Naive thymus-derived CD8-positive, alpha-beta T cell (primary cell): ENCODE measurements at regions not wholly inside any gene's neighbourhood (a gene's known extent, or its start where the extent isn't known, plus 50 kb on each side); places are given as distances from the start of the nearest gene placed in this dataset.

Source experiments
- ATAC-seq, 2 donors: fragments of 150-1000 bp; cut with Tn5 transposase in 1 of 2; sonication (Bioruptor Pico), chemical (Tn5 transposase) in 1 of 2; 1 replicate in 1 of 2; 2 replicates in 1 of 2; pipeline ENCODE4 v1.10.0; 2021; ENCODE audit warnings: mild to moderate bottlenecking in 2 of 2, moderate library complexity in 2 of 2
- POLR2A ChIA-PET: fragments of 350-600 bp; sonication (Branson Sonifier 250); formaldehyde crosslinking; loops from one replicate; lab custom pipeline; 2021; ENCODE audit warnings: antibody characterized with exemption; lab: Charles Lee
- DNase-seq, 10 donors: peaks; one replicate each; pipeline versions ENCODE4 v3.0.0 to v3.0.0-alpha.2; 2020 to 2022
- H3K27ac Mint-ChIP-seq, 10 donors: one replicate each; pipeline ENCODE4 v1.8.0; 2020 to 2022; ENCODE audit warnings: mild to moderate bottlenecking in 10 of 10, mixed read lengths in 10 of 10, moderate library complexity in 4 of 10, inconsistent platforms in 1 of 10
- H3K27me3 Mint-ChIP-seq, 5 donors: one replicate each; pipeline ENCODE4 v1.8.0; 2021 to 2022; ENCODE audit warnings: mixed read lengths in 5 of 5
- H3K36me3 Mint-ChIP-seq, 3 donors: one replicate each; pipeline ENCODE4 v1.8.0; 2020 to 2022; ENCODE audit warnings: mixed read lengths in 3 of 3, mild to moderate bottlenecking in 2 of 3, inconsistent platforms in 1 of 3
- H3K4me1 Mint-ChIP-seq, 4 donors: one replicate each; pipeline ENCODE4 v1.8.0; 2021 to 2022; ENCODE audit warnings: mixed read lengths in 4 of 4
- H3K4me3 Mint-ChIP-seq, 10 donors: one replicate each; pipeline ENCODE4 v1.8.0; 2020 to 2022; ENCODE audit warnings: mild to moderate bottlenecking in 10 of 10, mixed read lengths in 10 of 10, moderate library complexity in 6 of 10, inconsistent platforms in 1 of 10
- H3K9me3 Mint-ChIP-seq, 9 donors: one replicate each; pipeline ENCODE4 v1.8.0; 2020 to 2022; ENCODE audit warnings: mixed read lengths in 9 of 9, mild to moderate bottlenecking in 3 of 9, inconsistent platforms in 1 of 9, moderate library complexity in 1 of 9

GRCh38 chrY:11293392-11293791 lies 1407.6 kb upstream of the USP9Y start:
- no peaks in the 10 kb centered on the region for H3K36me3 Mint-ChIP-seq
- no peaks in the 10 kb centered on the region for H3K4me1 Mint-ChIP-seq
- H3K4me3 Mint-ChIP-seq, result no peak overlapping the region
- POLR2A ChIA-PET, result no interaction called here
- DNase-seq (no peak), ATAC-seq (no peak)
- no peak overlapping the region for H3K27ac Mint-ChIP-seq
- no peaks in the 10 kb centered on the region for H3K27me3 Mint-ChIP-seq
- peaks cover 0 to 6% (median 2%) of the 10 kb centered on the region in 9 donors for H3K9me3 Mint-ChIP-seq

GRCh38 chrY:11334151-11334550 lies 1366.9 kb upstream of the USP9Y start:
- Mint-ChIP-seq H3K9me3 (peaks cover 0 to 1% (median 0%) of the 10 kb centered on the region in 9 donors), H3K27ac (no peak overlapping the region), H3K36me3 (no peaks in the 10 kb centered on the region), H3K27me3 (no peaks in the 10 kb centered on the region), H3K4me3 (no peak overlapping the region), H3K4me1 (no peaks in the 10 kb centered on the region)
- DNase-seq (peak in 2 of 10 donors; percentile 0 to 61), ATAC-seq (no peak)
- POLR2A ChIA-PET, result no interaction called here
